ENCODE measurements at regions not wholly inside any gene's neighbourhood (a gene's known extent, or its start where the extent isn't known, plus 50 kb on each side); places are given as distances from the start of the nearest gene placed in this dataset.

GRCh38 chr3:67296039-67296892 is 298.2 kb downstream of the KBTBD8 start:
- no peak overlapping the region for H4K5ac ChIP-seq (ENCODE audit: low read depth, low read length)
- no peak overlapping the region for H3K56ac ChIP-seq (ENCODE audit: extremely low read depth, insufficient read depth, low read length)
- H3K4me1 ChIP-seq (ENCODE audit: control insufficient read depth, insufficient read depth, low read length): no peaks in the 10 kb centered on the region
- TF ChIP-seq CEBPB (IDR thresholded peaks at IDR 0.05; ENCODE audit: low read depth, low read length) (no peak), RFX5 (IDR thresholded peaks at IDR 0.05; ENCODE audit: low read depth, low read length) (no peak), MAZ (IDR thresholded peaks at IDR 0.05; ENCODE audit: borderline replicate concordance, low read depth, low read length) (no peak), FOS (IDR thresholded peaks at IDR 0.05; ENCODE audit: low read depth, low read length) (no peak), POLR2A (IDR thresholded peaks at IDR 0.05; ENCODE audit: low read depth, low read length) (no peak), USF2 (IDR thresholded peaks at IDR 0.05; ENCODE audit: low read depth, low read length) (no peak), CTCF (conservative IDR thresholded peaks at IDR 0.05; ENCODE audit: low read depth, low read length) (no peak), MAFK (IDR thresholded peaks at IDR 0.05; ENCODE audit: low read depth, low read length) (no peak), SMC3 (IDR thresholded peaks at IDR 0.05; ENCODE audit: low read depth, low read length) (no peak), RAD21 (IDR thresholded peaks at IDR 0.05; ENCODE audit: low read length) (no peak), BHLHE40 (IDR thresholded peaks at IDR 0.05; ENCODE audit: low read depth, low read length) (no peak), CHD1 (IDR thresholded peaks at IDR 0.05; ENCODE audit: low read depth, low read length) (no peak), RCOR1 (IDR thresholded peaks at IDR 0.05; ENCODE audit: insufficient replicate concordance, low read length) (no peak), ELK1 (IDR thresholded peaks at IDR 0.05; ENCODE audit: borderline replicate concordance, low read depth, low read length) (no peak), MXI1 (IDR thresholded peaks at IDR 0.05; ENCODE audit: borderline replicate concordance, low read depth, low read length) (no peak), NFE2L2 (IDR thresholded peaks at IDR 0.05; ENCODE audit: low read depth, low read length) (no peak)
- no peak overlapping the region for H3K4ac ChIP-seq (ENCODE audit: low read depth, low read length)
- H4K8ac ChIP-seq (ENCODE audit: low read depth in 2 of 2, low read length in 2 of 2): no peak overlapping the region
- WGBS, 2 experiments (ENCODE audit: extremely low coverage in 2 of 2, insufficient read length in 1 of 2): no CpG with 5 or more reads among the region's 5 CpGs
- H3K27me3 ChIP-seq (ENCODE audit: control insufficient read depth, insufficient read depth, low read length): no peaks in the 10 kb centered on the region
- H4K91ac ChIP-seq (ENCODE audit: insufficient read depth, low read depth, low read length): no peak overlapping the region
- intact Hi-C loops (cut with micrococcal nuclease) (no loop called here), dilution Hi-C loops (cut with HindIII; ENCODE audit: low sequenced_read_pairs, unreplicated experiment) (no loop called here), in situ Hi-C loops (cut with MboI; ENCODE audit: low sequenced_read_pairs) (no loop called here)
- H3K27ac ChIP-seq (ENCODE audit: insufficient read depth, low read length): no peak overlapping the region
- no peak overlapping the region for H2AK5ac ChIP-seq (ENCODE audit: low read depth, low read length)
- no peak overlapping the region for H3K14ac ChIP-seq (replicated peaks; ENCODE audit: low read depth, low read length)
- no peak overlapping the region for H3K9ac ChIP-seq (ENCODE audit: low read depth, low read length)
- ChIA-PET CTCF (interaction anchor here (0.6 kb wide), 1 partner anchor 298 kb away, joined by 3 read pairs; the partner anchor contains the start of gene KBTBD8), POLR2A (ENCODE audit: unreplicated experiment) (no interaction called here)
- H3K4me2 ChIP-seq (ENCODE audit: low read depth, low read length): no peak overlapping the region
- no peak overlapping the region for H2AFZ ChIP-seq (replicated peaks; ENCODE audit: low read length, poor library complexity)
- no peak overlapping the region for H2AK9ac ChIP-seq (replicated peaks; ENCODE audit: low read depth, low read length, poor library complexity)
- no peak overlapping the region for H3K23ac ChIP-seq (ENCODE audit: low read depth, low read length)
- H3K79me1 ChIP-seq (ENCODE audit: low read depth in 1 of 2, low read length in 2 of 2): no peaks in the 10 kb centered on the region
- H3K4me3 ChIP-seq (ENCODE audit: insufficient read depth, low read depth, low read length): no peak overlapping the region
- H3K18ac ChIP-seq (ENCODE audit: low read depth, low read length): no peak overlapping the region
- no peak overlapping the region for H2BK20ac ChIP-seq (ENCODE audit: low read depth, low read length)
- BruUV-seq (replicated peaks): no TSS peak
- no peaks in the 10 kb centered on the region for H3K9me1 ChIP-seq (ENCODE audit: insufficient read depth, low read length)
- H3K36me3 ChIP-seq (ENCODE audit: control insufficient read depth, insufficient read depth, low read length): no peaks in the 10 kb centered on the region
- no peak overlapping the region for H2BK120ac ChIP-seq (ENCODE audit: low read depth, low read length)
- ATAC-seq (ENCODE audit: low read depth) (no peak), DNase-seq (no peak)
- H3K9me3 ChIP-seq (ENCODE audit: control insufficient read depth, insufficient read depth, low read length): no peaks in the 10 kb centered on the region
- H2BK5ac ChIP-seq (ENCODE audit: low read depth, low read length, poor library complexity, severe bottlenecking): no peak overlapping the region
- no peaks in the 10 kb centered on the region for H4K20me1 ChIP-seq (ENCODE audit: insufficient read depth, low read length)
- no peak overlapping the region for H2BK15ac ChIP-seq (ENCODE audit: low read depth, low read length)
